Upper lobe of left lung (tissue), 4 donors: ENCODE measurements at regions not wholly inside any gene's neighbourhood (a gene's known extent, or its start where the extent isn't known, plus 50 kb on each side); places are given as distances from the start of the nearest gene placed in this dataset.

Source experiments
- CTCF ChIP-seq, 6 experiments: fragments of 450-650 bp in 4 of 6; fragments of 200-600 bp in 2 of 6; sonication (generic) in 2 of 6; IDR thresholded peaks; one replicate each; pipeline ENCODE4 v1.5.1; 2016 to 2019; ENCODE audit warnings: antibody characterized with exemption in 6 of 6
- POLR2AphosphoS5 ChIP-seq, 2 donors: sonication (generic); formaldehyde crosslinking; IDR thresholded peaks; one replicate each; pipeline ENCODE4 v1.5.1; 2017; ENCODE audit warnings: antibody characterized with exemption in 2 of 2

GRCh38 chr2:234286956-234287355 is 209.9 kb downstream of the ARL4C start:
- no peak for TF ChIP-seq CTCF (IDR thresholded peaks at IDR 0.05)
- no peak for TF ChIP-seq POLR2AphosphoS5 (IDR thresholded peaks at IDR 0.05)
